ENCODE measurements at regions not wholly inside any gene's neighbourhood (a gene's known extent, or its start where the extent isn't known, plus 50 kb on each side); places are given as distances from the start of the nearest gene placed in this dataset.

DNA sequence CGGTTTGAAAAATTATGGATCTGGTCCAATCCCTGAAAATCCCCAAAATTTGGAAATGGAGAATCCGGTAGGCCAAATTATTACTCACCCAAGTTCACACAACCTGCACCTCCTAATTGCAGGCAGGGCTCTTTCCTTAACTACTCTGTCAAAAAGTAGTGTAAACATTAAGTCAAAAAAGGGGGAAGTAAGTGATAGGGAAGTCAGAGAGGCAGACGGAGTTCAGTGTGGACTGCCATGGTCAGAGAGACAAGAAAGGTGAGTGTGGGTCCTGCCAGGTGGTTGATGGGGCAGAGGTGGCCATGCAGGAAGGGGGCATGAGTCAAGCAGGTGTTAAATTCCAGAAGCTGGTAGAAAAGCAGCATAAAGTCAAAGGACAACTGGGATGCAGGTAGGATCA is 83.5 kb upstream of the CALM2 start:
- TF ChIP-seq ZNF311 (CRISPR knock-in tag; IDR thresholded peaks at IDR 0.05), result no peak
- TF ChIP-seq LARP7 (IDR thresholded peaks at IDR 0.05), result no peak
- TF ChIP-seq, protein P1, sequence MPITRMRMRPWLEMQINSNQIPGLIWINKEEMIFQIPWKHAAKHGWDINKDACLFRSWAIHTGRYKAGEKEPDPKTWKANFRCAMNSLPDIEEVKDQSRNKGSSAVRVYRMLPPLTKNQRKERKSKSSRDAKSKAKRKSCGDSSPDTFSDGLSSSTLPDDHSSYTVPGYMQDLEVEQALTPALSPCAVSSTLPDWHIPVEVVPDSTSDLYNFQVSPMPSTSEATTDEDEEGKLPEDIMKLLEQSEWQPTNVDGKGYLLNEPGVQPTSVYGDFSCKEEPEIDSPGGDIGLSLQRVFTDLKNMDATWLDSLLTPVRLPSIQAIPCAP (CRISPR knock-in tag; IDR thresholded peaks at IDR 0.05; ENCODE audit: borderline replicate concordance), result no peak

Measured in K562 (cell line).